HepG2 (cell line): ENCODE measurements at regions not wholly inside any gene's neighbourhood (a gene's known extent, or its start where the extent isn't known, plus 50 kb on each side); places are given as distances from the start of the nearest gene placed in this dataset.

Experiments used
- ATAC-seq: fragments of 200-7000 bp; cut with Tn5 transposase; 3 replicates; pipeline ENCODE4 v1.9.1; 2020; ENCODE audit warnings: mild to moderate bottlenecking, moderate library complexity
- BruUV-seq: library from RNA; stranded (reverse); fragments of 400-500 nt; replicated peaks from 2 replicates; lab custom pipeline; 2021; lab: Mats Ljungman, UMichigan
- CTCF ChIA-PET: fragments of 300-600 bp; formaldehyde crosslinking; extraction: SDS; loops from one replicate; lab custom pipeline; 2021; ENCODE audit warnings: low total read pairs, inconsistent platforms, low intra/inter-chr PET ratio; lab: Yijun Ruan, JAX
- POLR2A ChIA-PET: fragments of 350-600 bp; sonication (Branson Sonifier 250); formaldehyde crosslinking; loops from one replicate; lab custom pipeline; 2020; ENCODE audit warnings: antibody characterized with exemption, inconsistent platforms; lab: Yijun Ruan, JAX
- DNase-seq: peaks from one replicate; pipeline ENCODE4 v3.0.0-alpha.2; 2015; ENCODE audit warnings: low spot score
- FAIRE-seq: peaks from 3 replicates; lab custom pipeline; 2011; peaks lifted over from hg19 to GRCh38; lab: Jason Lieb, UNC
- H2AFZ ChIP-seq: one replicate; pipeline ENCODE4 v1.6.1; 2011; ENCODE audit warnings: low read length, inconsistent platforms
- H3K27ac ChIP-seq: fragments of 300-600 bp; 3 replicates; pipeline ENCODE4 v1.8.0; 2011; ENCODE audit warnings: mixed run types, mild to moderate bottlenecking, mixed read lengths, low read length, inconsistent platforms; ENCODE audit not compliant: insufficient read depth; ENCODE audit errors: extremely low read length
- H3K27me3 ChIP-seq, 2 experiments: fragments of 200-600 bp in 1 of 2; 2 replicates in 1 of 2; 3 replicates in 1 of 2; pipeline versions ENCODE4 v1.6.0 to v1.8.0; 2011; ENCODE audit warnings: low read length in 2 of 2, mild to moderate bottlenecking in 2 of 2, moderate library complexity in 2 of 2, inconsistent platforms in 1 of 2; ENCODE audit not compliant: insufficient read depth in 2 of 2, control insufficient read depth in 1 of 2
- H3K36me3 ChIP-seq, 2 experiments: fragments of 200-600 bp in 1 of 2; replicated peaks in 1 of 2; 2 replicates in 1 of 2; 3 replicates in 1 of 2; pipeline versions ENCODE4 v1.5.1 to v1.8.0; 2011; ENCODE audit warnings: low read length in 2 of 2, inconsistent platforms in 1 of 2; ENCODE audit not compliant: insufficient read depth in 2 of 2, control insufficient read depth in 1 of 2
- H3K4me1 ChIP-seq: 2 replicates; pipeline ENCODE4 v1.5.1; 2012; ENCODE audit warnings: low read length, inconsistent platforms; ENCODE audit not compliant: insufficient read depth
- H3K4me2 ChIP-seq: 2 replicates; pipeline ENCODE4 v1.6.0; 2011; ENCODE audit warnings: low read depth, low read length, inconsistent platforms
- H3K4me3 ChIP-seq, 3 experiments: fragments of 200-600 bp in 1 of 3; sonication (generic), shearing (Covaris generic) in 1 of 3; replicated peaks in 1 of 3; 2 replicates each; pipeline ENCODE4 v1.5.1; 2011 to 2016; ENCODE audit warnings: low read length in 3 of 3, inconsistent platforms in 2 of 3, low read depth in 2 of 3, mild to moderate bottlenecking in 2 of 3, control low read depth in 1 of 3, mixed read lengths in 1 of 3; ENCODE audit not compliant: insufficient read depth in 1 of 3
- H3K79me2 ChIP-seq: one replicate; pipeline ENCODE4 v1.6.1; 2011; ENCODE audit warnings: low read length, inconsistent platforms; ENCODE audit not compliant: insufficient read depth
- H3K9ac ChIP-seq: 2 replicates; pipeline ENCODE4 v1.6.0; 2011; ENCODE audit warnings: mild to moderate bottlenecking, low read depth, low read length, inconsistent platforms; ENCODE audit not compliant: insufficient read depth
- H3K9me3 ChIP-seq: 2 replicates; pipeline ENCODE4 v1.5.1; 2012; ENCODE audit warnings: mild to moderate bottlenecking, low read length
- H4K20me1 ChIP-seq: 2 replicates; pipeline ENCODE4 v1.6.0; 2011; ENCODE audit warnings: inconsistent platforms, mild to moderate bottlenecking, low read length, moderate library complexity; ENCODE audit not compliant: insufficient read depth
- CCDC6 ChIP-seq: sonication (generic); formaldehyde crosslinking; IDR thresholded peaks from 2 replicates; pipeline ENCODE4 v1.8.1; 2022; ENCODE audit warnings: mild to moderate bottlenecking, missing genetic modification reagents, moderate library complexity
- JUN ChIP-seq: sonication (generic); formaldehyde crosslinking; IDR thresholded peaks from 2 replicates; pipeline ENCODE4 v1.4.0; 2020; ENCODE audit warnings: mild to moderate bottlenecking, missing genetic modification reagents
- ZBTB38 ChIP-seq: sonication (generic); formaldehyde crosslinking; IDR thresholded peaks from 2 replicates; pipeline ENCODE4 v1.5.1; 2020; ENCODE audit warnings: mild to moderate bottlenecking, missing genetic modification reagents
- ZNF768 ChIP-seq: sonication (generic); formaldehyde crosslinking; IDR thresholded peaks from 2 replicates; pipeline ENCODE4 v1.4.0; 2020; ENCODE audit warnings: missing genetic modification reagents
- WGBS: methylation state at CpG from one replicate; pipeline ENCODE4 v1.1.6; 2017; ENCODE audit warnings: low lambda C conversion rate; 5-methylcytosine and 5-hydroxymethylcytosine counted together
- in situ Hi-C: cut with HindIII; loops from 2 replicates; pipeline ENCODE4 v1.10.0; 2017; ENCODE audit warnings: low pct_unique_long_range_greater_than_20kb; ENCODE audit not compliant: extremely low pct_ligation_motif_present
- intact Hi-C: fragments of 100-400 bp; cut with micrococcal nuclease; formaldehyde crosslinking; loops from one replicate; pipeline ENCODE4 v1.10.0; 2022; ENCODE audit not compliant: unreplicated experiment
- TF ChIP-seq, protein P1 (sequence below): sonication (generic); formaldehyde crosslinking; conservative IDR thresholded peaks from 2 replicates; pipeline ENCODE4 v1.8.0; 2022; ENCODE audit warnings: low read depth, missing genetic modification reagents
- TF ChIP-seq, protein P2 (sequence below): sonication (generic); formaldehyde crosslinking; conservative IDR thresholded peaks from 2 replicates; pipeline ENCODE4 v1.4.0; 2020; ENCODE audit warnings: missing genetic modification reagents
- TF ChIP-seq, protein P3 (sequence below): sonication (generic); formaldehyde crosslinking; conservative IDR thresholded peaks from 2 replicates; pipeline ENCODE4 v1.8.1; 2023; ENCODE audit warnings: missing genetic modification reagents
- TF ChIP-seq, protein P4 (sequence below): sonication (generic); formaldehyde crosslinking; IDR thresholded peaks from 2 replicates; pipeline ENCODE4 v1.4.0; 2020; ENCODE audit warnings: missing genetic modification reagents

DNA sequence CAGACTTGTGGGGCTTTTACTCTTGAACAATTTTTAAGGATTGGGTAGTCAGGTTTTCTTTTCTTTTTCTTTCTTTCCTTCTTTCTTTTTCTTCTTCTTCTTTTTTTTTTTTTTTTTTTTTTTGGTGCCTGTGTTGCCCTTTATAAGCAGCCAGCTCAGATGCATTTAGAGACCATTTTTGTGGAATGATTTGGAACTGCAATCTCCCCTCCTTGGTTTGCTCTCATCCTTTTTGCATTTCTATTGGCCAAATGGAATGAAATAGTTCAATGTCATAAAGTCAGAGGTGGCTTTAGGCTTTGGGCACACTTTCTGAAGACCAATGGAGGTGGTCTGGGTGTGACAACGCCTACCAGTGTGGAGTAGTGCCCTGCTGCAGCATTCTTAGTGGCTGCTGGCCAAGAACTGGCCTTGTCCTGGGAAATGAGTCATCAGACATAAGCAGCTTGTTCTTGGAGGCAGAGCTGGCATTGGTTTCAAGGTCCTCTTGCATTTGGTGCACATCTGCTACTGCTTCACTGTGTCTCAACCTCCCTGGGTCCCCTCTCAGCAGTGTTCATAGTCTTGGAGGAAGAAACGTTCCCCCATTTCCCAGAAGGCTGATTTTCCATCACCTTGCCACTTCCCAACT, 84.5 kb downstream of the CT47B1 start:
- no peak overlapping the region for H2AFZ ChIP-seq
- BruUV-seq: no TSS peak
- TF ChIP-seq CCDC6 (CRISPR knock-in tag) (no peak), JUN (CRISPR knock-in tag) (no peak), ZBTB38 (CRISPR knock-in tag) (no peak), ZNF768 (CRISPR knock-in tag) (no peak)
- TF ChIP-seq, protein P1, sequence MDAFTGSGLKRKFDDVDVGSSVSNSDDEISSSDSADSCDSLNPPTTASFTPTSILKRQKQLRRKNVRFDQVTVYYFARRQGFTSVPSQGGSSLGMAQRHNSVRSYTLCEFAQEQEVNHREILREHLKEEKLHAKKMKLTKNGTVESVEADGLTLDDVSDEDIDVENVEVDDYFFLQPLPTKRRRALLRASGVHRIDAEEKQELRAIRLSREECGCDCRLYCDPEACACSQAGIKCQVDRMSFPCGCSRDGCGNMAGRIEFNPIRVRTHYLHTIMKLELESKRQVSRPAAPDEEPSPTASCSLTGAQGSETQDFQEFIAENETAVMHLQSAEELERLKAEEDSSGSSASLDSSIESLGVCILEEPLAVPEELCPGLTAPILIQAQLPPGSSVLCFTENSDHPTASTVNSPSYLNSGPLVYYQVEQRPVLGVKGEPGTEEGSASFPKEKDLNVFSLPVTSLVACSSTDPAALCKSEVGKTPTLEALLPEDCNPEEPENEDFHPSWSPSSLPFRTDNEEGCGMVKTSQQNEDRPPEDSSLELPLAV (CRISPR knock-in tag): no peak
- TF ChIP-seq, protein P2, sequence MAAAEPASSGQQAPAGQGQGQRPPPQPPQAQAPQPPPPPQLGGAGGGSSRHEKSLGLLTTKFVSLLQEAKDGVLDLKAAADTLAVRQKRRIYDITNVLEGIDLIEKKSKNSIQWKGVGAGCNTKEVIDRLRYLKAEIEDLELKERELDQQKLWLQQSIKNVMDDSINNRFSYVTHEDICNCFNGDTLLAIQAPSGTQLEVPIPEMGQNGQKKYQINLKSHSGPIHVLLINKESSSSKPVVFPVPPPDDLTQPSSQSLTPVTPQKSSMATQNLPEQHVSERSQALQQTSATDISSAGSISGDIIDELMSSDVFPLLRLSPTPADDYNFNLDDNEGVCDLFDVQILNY: no peak
- TF ChIP-seq, protein P3, sequence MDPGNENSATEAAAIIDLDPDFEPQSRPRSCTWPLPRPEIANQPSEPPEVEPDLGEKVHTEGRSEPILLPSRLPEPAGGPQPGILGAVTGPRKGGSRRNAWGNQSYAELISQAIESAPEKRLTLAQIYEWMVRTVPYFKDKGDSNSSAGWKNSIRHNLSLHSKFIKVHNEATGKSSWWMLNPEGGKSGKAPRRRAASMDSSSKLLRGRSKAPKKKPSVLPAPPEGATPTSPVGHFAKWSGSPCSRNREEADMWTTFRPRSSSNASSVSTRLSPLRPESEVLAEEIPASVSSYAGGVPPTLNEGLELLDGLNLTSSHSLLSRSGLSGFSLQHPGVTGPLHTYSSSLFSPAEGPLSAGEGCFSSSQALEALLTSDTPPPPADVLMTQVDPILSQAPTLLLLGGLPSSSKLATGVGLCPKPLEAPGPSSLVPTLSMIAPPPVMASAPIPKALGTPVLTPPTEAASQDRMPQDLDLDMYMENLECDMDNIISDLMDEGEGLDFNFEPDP (CRISPR knock-in tag): no peak
- TF ChIP-seq, protein P4, sequence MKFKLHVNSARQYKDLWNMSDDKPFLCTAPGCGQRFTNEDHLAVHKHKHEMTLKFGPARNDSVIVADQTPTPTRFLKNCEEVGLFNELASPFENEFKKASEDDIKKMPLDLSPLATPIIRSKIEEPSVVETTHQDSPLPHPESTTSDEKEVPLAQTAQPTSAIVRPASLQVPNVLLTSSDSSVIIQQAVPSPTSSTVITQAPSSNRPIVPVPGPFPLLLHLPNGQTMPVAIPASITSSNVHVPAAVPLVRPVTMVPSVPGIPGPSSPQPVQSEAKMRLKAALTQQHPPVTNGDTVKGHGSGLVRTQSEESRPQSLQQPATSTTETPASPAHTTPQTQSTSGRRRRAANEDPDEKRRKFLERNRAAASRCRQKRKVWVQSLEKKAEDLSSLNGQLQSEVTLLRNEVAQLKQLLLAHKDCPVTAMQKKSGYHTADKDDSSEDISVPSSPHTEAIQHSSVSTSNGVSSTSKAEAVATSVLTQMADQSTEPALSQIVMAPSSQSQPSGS (CRISPR knock-in tag): no peak
- TF ChIP-seq, all 625 proteins: peak for 0
- no peaks in the 10 kb centered on the region for H3K36me3 ChIP-seq
- H3K27me3 ChIP-seq: no peaks in the 10 kb centered on the region
- intact Hi-C loops (no loop called here), in situ Hi-C loops (loop anchor here (10.0 kb wide), 1 partner anchor 784 kb away; no protein-coding TSS in a partner anchor)
- no peak overlapping the region for H3K4me2 ChIP-seq
- ATAC-seq (no peak), FAIRE-seq (no peak), DNase-seq (no peak)
- H3K4me3 ChIP-seq: no peak overlapping the region
- no peaks in the 10 kb centered on the region for H4K20me1 ChIP-seq
- CTCF ChIA-PET: no interaction called here
- H3K4me1 ChIP-seq: no peaks in the 10 kb centered on the region
- no peak overlapping the region for H3K9ac ChIP-seq
- no CpG with 5 or more reads among the region's 2 CpGs for WGBS
- no peaks in the 10 kb centered on the region for H3K9me3 ChIP-seq
- H3K79me2 ChIP-seq: no peaks in the 10 kb centered on the region
- no peak overlapping the region for H3K27ac ChIP-seq
- POLR2A ChIA-PET: no interaction called here
